ENCODE measurements at regions not wholly inside any gene's neighbourhood (a gene's known extent, or its start where the extent isn't known, plus 50 kb on each side); places are given as distances from the start of the nearest gene placed in this dataset.

DNA sequence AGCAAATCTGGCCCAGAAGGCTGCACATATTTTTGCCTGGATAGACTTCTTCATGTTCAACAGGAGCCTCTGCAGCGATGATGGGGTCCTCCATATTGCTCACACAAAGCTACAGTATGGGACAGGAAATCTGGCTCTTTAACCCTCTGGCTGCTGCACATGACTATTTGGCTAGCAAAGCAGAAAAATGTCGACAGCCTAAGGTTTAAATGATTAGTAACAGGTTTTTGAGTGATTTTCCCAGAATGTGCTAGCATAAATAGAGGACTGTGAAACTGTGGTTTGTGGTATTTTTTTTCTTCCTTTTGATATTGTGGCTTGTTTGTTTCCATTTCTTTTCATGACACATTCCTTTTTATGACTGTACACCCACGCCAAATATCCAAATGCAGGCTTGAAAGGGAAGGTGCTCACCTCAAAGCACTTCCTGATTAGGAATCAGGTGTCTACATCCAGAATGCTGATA lies 120.2 kb upstream of the GK2 start:
- no peak for DNase-seq

DNA sequence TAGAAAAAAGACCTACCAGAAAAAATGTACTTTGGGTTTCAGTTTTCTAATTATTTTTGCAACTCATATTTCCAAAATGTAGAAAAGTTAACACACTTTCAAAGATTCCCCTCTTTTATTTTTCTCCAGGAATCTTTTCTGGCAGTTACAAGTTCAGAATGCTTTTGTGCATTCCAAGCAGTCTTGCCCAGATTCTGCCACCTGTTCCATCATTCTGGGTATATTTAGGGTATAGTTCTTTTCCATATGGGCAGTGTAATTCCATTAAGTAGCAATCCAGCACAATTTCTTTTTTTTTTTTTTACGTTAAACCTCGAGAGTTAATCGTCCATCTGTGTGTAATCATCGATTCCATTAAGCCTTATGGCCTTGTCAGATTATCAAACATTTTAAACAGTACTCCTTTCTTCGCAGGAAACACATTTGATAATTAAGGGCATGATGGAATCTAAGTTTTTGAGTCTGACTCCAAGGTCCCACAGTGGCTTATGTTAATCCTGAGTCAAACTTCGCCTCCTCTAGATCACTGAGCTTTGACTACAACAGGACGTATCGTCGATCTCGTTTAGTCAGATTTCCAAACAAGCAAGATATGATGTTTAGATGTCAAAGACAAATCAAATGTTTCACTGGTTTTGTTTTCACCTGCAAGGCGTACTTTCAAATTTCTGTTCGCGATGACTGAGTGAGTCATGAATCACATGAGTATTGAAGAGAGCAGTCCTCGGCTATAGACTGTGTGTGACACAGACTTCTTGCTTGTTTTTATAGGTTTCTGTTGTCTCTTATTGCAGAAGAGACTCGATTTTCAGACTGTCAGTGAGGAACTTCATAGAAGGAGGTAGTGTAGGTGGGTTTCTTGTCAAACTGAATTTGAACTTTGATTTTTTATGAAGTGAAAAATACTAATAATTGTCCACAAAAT lies 118.9 kb upstream of the GK2 start:
- no peak for DNase-seq

DNA sequence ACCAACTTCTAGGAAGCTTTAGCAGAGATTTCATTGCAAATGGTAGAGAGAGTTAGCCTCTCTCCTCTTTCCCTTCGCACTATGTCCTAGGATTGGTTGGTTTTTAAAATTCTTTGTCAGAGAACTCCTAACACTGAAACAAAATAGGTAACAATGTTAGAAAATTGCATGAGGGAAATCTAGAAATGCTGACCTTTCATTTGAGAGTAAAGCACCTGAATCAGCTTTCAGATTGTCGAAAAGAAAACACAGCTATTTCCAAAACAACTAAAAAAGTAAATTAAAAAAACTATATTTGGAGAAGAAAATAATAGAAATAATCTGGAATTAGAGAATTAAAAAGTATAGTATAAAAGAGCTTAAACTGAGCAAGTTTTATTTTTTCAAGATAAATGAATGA lies 108.1 kb upstream of the GK2 start:
- no peak for DNase-seq

DNA sequence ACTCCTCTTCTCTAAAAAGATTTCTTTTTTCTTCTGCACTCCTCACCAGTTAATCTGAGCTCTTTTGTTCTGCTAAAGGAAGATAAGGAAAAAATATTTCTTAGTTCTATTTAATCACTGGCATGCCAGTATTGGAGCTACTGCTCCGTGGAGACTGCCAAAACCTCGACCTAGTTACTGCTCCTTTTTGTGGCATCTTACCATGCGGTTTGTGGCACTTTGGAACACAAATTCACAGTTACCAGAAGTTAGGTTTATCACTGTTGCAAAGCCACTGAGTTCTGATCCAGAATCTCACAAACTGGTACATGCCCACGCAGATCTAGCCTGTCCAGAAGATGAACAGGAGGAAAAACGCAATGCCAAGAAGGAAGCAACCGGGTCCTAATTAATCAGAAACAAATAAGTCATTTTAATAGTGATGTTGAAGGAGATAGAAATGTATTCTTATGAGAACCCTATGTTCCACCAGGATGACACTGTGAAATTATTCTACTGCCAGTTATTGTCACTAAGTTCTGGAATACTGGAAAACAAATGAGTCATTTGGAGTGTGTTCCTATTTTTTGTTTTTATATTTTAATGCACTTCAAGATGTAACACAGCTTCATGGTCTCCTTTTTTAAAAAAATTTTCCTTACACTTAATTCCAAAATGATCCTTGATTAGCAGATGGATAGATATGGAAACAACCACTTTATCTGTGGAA lies 106.7 kb upstream of the GK2 start:
- DNase-seq, result no peak

DNA sequence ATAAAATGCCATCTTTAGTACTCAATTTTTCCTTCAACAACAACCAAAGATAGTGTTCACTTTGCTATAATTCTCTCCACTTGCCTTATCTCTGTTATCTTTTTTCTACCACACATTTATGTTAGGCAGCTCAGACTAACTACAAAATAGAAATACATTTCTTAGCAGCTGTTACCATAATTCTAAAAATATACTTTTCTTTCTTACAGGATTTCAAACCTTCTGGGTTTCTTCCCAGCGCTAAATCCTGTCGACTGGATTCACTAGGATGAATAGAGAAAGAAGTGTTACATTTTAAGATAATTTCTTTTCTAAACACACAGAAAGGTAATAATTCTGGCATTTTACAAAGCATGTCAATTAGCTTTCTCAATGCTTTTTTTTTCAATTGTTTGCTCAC lies 105.5 kb upstream of the GK2 start:
- no peak for DNase-seq

DNA sequence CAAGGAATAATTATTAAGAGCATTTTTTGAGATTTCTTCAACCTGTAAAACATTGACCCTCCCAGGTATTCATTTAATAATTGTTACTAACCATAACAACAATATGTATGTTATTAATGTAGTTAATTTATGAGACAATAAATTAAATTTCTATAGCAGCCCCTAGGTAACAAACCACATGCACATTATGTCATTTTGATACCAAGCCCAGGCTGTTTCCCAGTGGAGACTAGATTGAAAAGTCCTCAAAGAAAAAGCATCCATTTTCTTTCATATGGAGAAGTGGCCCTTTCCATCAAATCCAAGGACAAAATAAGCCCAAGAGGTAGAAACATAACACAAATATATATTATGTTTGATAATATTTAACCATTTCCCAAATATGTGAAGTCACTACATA lies 104.3 kb upstream of the GK2 start:
- DNase-seq, result no peak

DNA sequence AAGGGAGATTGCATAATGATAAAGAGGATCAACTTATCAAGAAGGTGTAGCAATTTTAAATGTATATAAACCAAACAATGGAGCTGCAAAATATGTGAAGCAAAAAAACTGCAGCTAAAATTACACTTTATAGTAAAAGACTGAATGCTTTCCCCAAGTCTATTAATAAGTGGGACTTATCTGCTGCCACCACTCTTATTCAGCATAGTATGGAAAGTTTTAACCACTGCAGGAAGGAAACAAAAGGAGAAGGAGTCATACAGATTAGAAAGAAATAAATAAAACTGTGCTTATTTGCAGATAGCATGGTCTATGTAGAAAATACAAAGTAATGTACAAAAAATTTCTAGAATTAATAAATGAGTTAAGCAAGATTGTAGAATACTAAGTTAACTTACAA lies 94.1 kb upstream of the GK2 start:
- no peak for DNase-seq

DNA sequence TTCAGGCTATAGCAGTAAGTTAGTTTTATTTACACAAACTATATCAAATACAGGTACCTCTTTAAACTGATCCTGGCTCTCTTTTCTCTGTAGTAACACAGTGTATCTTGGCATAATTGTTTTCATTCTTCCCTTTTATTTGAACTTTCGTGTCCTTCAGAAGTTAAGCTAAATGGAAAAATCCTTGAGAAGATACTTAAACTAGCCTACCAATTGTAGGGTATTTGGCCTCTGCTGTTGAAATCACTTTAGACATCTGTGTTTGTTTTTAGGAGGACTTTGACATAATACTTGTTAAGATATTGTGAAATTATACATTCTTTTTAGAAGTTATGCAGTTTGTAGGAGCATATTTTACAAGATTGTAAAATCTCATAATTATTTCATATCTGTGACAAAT lies 90.3 kb upstream of the GK2 start:
- no peak for DNase-seq

DNA sequence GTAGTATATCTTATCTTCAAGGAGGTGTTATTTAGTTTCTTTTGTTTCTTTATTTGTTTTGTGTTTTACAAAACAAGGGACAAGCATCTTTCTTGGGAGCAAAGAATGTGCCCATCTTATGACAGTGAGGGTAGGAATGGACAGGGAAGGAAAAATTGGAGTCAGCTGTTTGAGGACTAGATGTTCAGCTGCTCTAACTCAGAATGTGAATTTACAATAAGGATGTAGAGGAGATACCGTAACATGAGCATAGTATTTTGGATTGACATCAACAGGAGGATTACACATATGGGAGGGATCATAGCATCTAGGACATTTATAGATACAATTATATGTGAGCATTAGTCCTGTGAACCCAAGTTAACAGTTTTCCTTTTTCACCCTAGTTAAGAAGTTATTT lies 89.0 kb upstream of the GK2 start:
- no peak for DNase-seq

DNA sequence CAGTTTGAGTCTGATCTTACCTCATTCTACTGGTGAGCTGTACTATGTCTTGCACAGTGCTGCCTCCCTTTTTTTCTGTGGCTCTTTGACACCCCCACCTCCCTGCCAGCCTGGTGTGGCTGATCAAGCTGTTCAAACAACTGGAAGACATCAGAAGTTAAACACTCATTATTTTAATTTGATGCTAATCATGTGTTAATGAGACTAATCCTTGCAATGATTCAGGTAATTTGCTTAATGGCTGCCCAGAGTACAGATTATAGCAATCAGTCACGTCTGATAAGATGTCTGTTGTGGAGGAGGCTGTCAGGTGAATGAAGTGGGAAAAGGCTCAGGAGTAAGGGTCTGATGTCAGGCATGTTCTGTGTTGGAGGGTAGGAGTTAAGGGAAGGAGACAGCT lies 87.4 kb upstream of the GK2 start:
- DNase-seq, result no peak

DNA sequence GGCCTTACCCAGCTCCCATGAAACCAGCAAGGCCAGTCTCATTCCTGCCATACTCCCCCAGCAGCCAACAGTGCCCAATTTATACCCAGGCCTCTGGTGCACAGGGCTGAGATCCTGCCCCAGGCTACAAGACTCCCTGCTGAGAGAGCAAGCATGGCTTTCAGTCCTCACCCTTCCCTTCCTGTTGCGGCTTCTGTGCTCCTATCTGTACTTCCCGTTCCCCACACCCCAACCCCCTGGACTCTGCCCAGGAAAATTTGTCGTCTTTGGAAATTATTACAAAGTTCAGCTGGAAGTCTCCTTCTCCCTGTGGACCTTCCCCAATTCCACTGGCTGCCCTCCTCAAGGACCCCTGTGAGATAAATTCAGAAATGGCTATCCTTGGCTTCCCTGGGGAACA lies 84.1 kb upstream of the GK2 start:
- no peak for DNase-seq

DNA sequence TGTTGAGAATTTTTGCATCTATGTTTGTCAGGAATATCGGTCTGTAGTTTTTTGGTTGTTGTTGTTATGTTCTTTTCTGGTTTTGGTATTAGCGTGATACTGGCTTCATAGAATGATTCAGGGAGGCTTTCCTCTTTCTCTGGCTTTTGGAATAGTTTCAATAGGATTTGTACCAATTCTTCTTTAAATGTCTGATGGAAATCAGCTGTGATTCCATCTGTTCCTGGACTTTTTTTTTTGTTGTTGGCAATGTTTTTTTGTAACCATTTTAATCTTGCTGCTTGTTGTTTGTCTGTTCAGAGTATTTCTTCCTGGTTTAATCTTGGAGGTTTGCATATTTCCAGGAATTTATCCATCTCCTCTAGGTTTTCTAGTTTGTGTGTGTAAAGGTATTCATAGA lies 81.5 kb upstream of the GK2 start:
- DNase-seq, result no peak

DNA sequence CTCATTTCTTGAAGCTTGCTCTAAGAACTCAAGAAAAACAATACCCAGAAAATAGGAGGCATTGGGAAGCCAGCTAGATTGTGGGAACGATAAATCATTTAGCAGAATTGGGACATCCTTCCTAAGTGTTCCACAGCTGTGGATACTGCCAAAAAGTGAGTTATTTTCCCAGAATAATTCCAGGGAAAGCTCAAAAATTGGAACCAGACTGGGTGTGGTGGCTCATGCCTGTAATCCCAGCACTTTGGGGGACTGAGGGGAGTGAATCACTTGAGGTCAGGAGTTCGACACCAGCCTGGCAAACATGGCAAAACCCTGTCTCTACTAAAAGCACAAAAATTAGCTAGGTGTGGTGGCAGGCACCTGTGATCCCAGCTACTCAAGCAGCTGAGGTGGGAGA lies 68.2 kb upstream of the GK2 start:
- no peak for DNase-seq

DNA sequence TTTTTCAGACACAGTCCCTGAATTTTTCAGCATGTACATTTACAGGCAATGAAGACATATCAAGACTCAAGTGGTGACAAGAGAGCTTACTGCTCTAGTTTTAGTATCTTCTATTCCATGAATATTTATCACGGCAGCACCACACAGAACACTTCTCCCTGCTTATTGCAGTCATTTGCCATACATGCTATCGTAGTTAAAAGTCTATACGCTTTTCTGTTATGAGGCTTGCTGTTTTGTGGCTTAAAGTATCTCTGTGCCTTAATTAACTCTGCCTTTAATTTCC lies 65.4 kb upstream of the GK2 start:
- DNase-seq, result no peak

DNA sequence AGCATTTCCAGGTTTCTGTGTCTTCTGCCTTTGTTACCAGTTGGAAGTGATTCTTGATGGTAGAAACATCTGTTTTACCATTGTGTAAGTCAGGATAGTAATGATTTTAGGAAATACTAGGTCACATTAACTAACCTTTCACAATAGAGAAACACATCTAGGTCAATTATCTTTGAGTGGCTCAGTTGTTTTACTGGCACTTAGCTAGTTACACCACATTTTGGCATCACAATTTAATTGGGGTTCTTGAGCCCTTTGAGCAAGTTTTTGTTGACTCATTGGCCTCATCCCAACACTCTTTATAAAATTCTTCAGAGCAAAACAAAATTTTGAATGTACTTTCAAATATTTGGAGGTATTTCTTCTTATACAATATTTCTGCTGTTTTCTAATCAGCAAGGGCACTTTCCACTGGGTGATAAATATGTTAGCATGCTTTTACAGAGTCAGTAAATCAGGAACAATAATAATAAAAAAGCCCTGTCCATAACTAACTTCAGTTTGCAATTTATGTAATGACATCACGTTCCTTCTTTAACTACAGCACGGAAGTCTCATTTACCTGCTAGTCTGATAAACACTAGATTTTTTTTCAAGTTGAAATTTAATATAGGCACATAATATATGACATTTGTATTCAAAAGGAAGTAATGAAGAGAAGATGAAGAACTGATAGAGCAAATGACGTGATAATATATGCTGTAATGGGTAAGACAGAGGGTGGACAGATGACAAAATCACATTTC lies 64.8 kb upstream of the GK2 start:
- no peak for DNase-seq

DNA sequence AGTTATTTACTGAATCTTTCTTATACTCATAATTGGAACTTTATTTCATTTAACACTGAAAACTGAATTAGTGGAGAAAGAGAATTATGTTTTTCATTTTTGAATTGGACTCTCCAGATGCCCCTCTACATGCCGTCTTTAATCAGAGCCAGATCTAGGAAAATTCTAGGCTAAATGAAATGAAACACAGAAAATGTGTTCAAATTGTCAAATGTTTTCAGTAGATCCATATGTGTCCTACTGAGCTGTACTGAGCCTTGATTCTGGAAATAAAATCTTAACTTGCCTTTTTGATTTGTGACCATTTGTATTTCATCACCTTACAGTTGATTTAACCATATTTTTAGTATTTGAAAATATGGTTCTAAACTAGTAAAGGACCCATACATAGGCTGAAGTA lies 64.0 kb upstream of the GK2 start:
- no peak for DNase-seq

DNA sequence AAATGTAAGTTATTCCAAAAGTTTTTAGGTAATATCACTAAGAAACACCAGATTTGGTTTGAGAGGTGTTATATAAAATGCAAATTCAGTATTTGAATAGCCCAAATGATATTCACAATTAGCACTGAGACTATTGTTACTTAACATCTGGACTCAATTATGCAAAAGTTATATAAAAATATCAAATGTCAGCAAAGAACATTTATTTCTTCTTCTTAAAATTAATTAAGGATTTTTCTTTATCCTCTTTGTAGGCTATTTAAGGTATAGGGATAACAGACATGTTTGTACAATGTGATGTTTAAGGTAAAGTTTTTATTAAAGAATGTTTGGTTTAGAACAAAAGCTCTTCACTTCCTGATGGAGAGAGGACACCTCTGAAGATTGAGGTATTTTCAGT lies 63.3 kb upstream of the GK2 start:
- no peak for DNase-seq

DNA sequence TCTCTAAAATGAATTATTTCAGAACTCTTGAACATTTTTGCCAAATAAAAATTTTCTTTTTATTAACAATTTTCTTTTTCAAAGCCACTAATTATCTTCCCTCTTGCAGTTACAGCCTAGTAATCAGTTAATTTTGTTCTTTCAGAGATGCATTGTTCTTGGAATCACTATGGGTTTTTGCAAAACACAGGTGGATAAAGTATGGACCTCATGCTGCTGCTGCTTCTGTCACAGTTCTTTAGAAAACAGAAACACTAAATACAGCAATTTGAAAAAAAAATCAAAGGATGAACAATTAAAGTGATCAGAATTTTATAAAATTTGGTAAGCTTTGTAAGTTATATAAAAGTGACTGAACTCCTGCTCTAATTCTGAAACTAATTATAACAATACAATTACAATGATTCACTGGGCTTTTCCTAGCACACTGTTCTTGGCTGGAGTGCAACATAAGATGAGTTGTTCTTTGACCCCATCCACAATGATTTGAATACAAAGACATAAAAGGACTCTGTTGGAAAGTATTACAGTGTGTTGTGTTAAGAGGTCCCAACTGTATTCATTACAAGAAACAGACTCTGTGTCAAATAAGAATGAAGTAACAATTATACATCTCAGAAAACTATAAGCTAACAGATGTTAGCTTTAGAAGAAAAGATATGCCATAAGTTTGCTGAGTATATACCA lies 59.4 kb upstream of the GK2 start:
- DNase-seq, result no peak

DNA sequence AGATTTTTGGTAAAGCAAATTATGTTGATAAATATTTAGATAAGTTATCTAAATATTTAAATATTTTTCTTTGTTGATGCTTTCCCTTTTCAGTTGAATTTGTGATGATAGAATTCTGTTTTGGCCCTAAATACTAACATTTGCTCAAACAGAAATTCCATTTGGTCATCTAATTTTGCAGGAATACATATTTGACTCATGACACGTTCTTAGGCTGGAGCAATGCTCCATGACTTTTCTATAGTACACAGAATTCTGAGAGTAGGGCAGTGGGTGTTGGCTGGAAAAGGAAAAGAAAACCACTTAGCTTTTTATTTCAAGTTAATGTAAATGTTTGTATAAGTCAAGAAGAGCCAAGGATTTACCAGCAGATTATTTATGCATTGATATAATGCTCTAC lies 58.6 kb upstream of the GK2 start:
- DNase-seq, result no peak

Measured in islet precursor cell (in vitro differentiated cells).